Tongue (tissue), 1 donor: ENCODE measurements at regions not wholly inside any gene's neighbourhood (a gene's known extent, or its start where the extent isn't known, plus 50 kb on each side); places are given as distances from the start of the nearest gene placed in this dataset.
"Not testable (repeated sequence)": the region's sequence is repeated elsewhere in the genome, so short reads cannot be mapped to it uniquely, and the experiment has no call there.

Source experiments
- DNase-seq: peaks from one replicate; pipeline ENCODE4 v3.0.0-alpha.2; 2015

- no peak for DNase-seq
Measured at GRCh38 chr4:95779447-95779846, 60.4 kb upstream of the PDHA2 start.

GRCh38 chr4:95778666-95779065 lies 61.2 kb upstream of the PDHA2 start:
- DNase-seq: no peak

DNA sequence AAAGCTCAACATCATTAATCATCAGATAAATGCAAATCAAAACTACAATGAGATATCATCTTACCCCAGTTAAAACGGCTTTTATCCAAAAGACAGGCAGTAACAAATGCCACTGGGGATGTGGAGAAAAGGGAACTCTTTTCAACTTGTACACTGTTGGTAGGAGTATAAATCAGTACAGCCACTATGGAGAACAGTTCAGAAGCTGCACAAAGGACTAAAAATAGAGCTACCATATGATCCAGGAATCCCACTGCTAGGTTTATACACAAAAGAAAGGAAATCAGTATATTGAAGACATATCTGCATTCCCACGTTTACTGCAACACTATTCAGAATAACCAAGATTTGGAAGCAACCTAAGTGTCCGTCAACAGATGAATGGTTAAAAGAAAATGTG lies 69.3 kb upstream of the PDHA2 start:
- DNase-seq: not testable (repeated sequence)

DNA sequence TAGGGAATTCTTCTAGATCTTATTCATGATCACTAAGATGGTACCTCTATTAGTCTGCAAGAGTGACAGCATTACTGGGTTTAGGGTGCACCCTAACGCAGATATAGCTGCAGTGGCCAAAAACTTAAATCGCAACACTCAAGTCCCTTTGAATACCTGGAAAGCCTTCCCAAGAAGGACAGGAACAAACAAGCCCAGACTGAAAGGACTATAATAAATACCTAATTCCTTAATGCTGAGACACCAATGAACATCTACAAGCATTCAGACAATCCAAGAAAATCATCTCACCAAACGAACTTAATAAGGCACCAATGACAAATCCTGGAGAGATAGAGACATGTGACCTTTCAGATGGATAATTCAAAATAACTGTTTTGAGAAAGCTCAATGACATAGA lies 74.9 kb upstream of the PDHA2 start:
- DNase-seq: no peak

- DNase-seq: no peak
Measured at GRCh38 chr4:95761871-95762270, 78.0 kb upstream of the PDHA2 start.

DNA sequence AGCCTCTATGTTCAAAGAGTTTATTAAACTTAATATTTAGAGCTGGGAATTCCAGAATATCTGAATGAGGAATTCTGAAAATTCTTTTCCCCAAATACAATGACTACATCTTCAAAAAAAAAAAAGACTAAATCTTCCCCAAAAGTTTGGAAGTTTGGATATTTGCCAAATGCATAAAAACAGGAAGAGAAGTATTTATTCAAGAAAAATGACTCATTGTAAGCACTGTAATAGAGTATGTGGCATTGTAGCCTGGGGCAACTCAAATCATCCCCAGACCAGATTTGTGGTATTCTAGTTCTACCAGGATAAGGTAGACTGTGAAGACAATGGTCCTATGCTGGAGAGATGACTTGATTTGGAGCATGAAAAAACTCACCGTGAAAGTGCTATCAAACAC lies 78.5 kb upstream of the PDHA2 start:
- DNase-seq: no peak

DNA sequence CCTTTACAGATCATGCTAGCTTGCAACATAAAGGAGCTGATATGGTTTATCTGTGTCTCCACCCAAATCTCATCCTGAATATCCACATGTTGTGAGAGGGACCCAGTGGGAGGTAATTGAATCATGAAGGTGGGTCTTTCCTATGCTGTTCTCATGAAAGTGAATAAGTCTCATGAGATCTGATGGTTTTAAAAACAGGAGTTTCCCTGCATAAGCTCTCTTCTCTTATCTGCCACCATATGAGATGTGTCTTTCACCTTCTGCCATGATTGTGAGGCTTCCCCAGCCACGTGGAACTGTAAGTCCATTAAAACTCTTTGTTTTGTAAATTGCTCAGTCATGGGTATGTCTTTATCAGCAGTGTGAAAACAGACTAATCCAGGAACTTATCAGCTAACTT lies 79.2 kb upstream of the PDHA2 start:
- not testable (repeated sequence) for DNase-seq

- no peak for DNase-seq
Measured at GRCh38 chr4:95758001-95758400, 81.9 kb upstream of the PDHA2 start.

- no peak for DNase-seq
Measured at GRCh38 chr4:95754667-95755066, 85.2 kb upstream of the PDHA2 start.

DNA sequence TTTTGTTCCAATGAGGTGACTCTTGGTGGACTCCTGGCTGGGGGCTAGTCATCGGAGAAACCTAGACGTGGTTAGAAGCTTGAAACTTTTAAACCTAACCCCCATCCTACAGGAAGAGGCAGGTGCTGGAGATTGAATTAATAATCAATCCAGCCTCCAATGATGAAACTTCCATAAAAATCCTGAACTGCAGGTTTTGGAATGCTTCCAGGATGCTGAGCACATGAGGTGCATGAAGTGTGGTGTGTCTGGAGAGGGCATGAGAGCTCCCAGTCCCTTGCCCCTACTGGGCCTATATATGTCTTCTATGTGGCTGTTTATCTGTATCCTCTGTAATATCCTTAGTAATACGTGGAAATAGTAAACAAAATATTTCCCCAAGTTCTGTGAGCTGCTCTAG lies 90.7 kb upstream of the PDHA2 start:
- no peak for DNase-seq

DNA sequence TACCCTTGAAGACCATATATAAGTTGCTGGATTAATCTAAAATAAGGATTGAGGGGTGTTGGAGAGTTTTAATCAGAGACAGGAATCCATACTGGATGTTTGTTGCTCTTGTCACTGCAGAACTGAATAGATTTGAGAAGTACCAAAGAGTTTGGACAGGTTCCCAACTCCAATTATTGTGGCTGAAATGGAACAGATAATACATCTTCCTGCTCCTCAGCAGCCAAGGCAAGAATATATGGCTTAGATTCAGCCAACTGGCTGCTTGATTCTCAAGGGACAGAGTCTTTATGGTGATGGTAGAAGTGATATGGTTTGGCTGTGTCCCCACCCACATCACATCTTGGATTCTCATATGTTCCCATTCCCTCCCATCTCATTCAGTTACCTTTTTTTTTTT lies 97.0 kb upstream of the PDHA2 start:
- DNase-seq: no peak

- no peak for DNase-seq
Measured at GRCh38 chr4:95742179-95742578, 97.7 kb upstream of the PDHA2 start.

DNA sequence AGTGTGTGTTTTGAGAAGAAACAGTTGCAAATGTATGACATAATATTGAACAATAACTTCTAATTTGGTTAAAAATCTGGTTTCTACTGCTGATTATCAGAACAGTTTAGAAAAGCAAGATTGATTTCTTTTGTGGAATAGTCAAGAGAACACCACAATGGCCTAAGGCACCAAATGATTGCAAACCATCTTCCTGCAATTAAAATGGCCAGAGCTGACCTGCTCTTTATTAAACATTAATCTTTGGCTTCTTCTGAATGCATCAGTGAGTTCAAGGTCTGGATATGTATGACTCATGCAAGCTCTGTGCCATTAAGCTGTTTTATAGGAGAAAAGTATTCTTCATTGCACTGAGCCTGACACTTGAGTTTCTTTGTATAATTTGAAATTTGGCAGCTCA lies 107.8 kb upstream of the PDHA2 start:
- no peak for DNase-seq

DNA sequence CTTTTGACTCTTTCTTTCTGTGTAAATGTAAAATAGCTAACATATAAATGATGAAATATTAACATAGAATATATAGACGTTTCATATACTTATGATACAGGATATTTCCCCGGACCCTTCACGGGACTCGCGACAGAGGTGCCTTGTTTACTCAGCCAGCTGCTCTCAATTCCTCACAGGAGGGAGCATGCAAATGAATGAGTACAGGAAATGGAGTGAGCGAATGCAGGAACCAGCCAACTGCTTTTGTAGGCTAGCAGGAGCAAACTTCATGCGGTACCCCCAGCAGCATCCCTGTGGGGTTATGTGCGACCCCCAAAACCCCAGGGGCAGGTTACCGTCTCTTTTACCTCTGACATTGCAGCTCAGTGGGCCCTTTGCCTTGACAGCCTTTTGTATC lies 110.3 kb upstream of the PDHA2 start:
- DNase-seq: no peak

- DNase-seq: no peak
Measured at GRCh38 chr4:95728145-95728544, 111.7 kb upstream of the PDHA2 start.

GRCh38 chr4:95715830-95716229 lies 124.1 kb upstream of the PDHA2 start:
- no peak for DNase-seq

DNA sequence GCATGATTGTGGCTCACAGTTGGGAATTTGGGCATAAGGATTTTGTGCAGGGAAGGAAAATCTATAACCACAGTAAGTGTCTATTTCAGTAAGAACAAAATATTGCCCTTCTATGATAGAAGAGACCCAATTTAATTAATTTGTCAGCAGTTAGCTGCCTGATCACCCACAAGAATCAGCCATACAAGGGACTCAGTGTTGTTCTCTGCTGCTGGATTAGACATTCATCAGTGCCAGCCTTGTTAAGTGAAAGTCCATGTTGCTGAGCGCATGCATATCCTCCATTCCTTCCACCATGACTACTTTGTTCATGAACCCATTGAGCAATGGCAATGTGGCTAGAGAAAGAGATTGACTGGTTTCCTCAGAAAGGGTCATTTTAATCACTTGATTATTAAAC lies 125.3 kb upstream of the PDHA2 start:
- DNase-seq: no peak

- DNase-seq: no peak
Measured at GRCh38 chr4:95705323-95705722, 134.6 kb upstream of the PDHA2 start.

- no peak for DNase-seq
Measured at GRCh38 chr4:95701500-95702170, 138.3 kb upstream of the PDHA2 start.

- no peak for DNase-seq
Measured at GRCh38 chr4:95694411-95694810, 145.5 kb upstream of the PDHA2 start.

DNA sequence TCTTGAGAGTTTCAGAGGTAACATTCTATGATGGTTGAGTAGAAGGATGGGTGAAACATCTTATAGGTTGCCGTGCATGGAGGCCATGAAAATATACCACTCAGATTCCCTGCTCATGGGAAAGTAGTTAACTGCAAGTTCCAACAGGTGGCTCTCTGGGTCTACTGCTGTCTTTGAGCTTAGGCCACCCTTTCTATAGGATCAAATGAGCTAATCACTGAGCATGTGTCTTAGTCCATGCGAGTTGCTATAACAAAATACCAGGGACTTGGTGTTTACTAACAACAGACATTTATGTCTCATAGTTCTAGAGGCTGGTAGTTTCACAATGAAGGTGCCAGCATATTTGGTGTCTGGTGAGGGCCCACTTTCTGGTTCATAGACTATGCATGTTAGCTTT lies 144.8 kb upstream of the UNC5C start:
- no peak for DNase-seq

DNA sequence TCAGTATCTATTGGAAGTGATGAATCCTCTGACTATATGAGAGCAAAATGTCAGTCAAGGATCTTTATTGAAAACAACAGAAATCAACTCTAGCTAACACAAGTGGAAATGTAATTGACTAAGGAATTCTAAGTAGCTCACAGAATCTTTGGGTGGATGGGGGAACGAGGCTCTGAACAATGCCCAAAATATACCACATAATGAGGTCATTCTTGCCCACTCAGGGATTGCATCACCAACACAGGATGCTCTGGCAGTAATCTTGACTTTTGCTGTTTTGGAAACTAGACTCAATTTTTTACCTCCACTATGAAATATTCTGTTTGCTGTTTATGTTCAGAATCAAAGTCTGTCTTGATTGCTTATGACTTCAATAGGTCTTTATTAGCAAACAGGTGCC lies 127.4 kb upstream of the UNC5C start:
- no peak for DNase-seq

- DNase-seq: no peak
Measured at GRCh38 chr4:95675623-95676022, 126.8 kb upstream of the UNC5C start.

- no peak for DNase-seq
Measured at GRCh38 chr4:95674521-95674981, 125.8 kb upstream of the UNC5C start.

- DNase-seq: no peak
Measured at GRCh38 chr4:95672811-95673210, 124.0 kb upstream of the UNC5C start.
